IgD-negative memory B cell (primary cell): ENCODE measurements at regions not wholly inside any gene's neighbourhood (a gene's known extent, or its start where the extent isn't known, plus 50 kb on each side); places are given as distances from the start of the nearest gene placed in this dataset.
"Not testable (repeated sequence)": the region's sequence is repeated elsewhere in the genome, so short reads cannot be mapped to it uniquely, and the experiment has no call there.

ENCODE experiments used
- H3K27ac Mint-ChIP-seq, 3 donors: one replicate each; pipeline ENCODE4 v1.8.0; 2020 to 2022; ENCODE audit warnings: mild to moderate bottlenecking in 3 of 3, mixed read lengths in 3 of 3, moderate library complexity in 1 of 3
- H3K27me3 Mint-ChIP-seq: one replicate; pipeline ENCODE4 v1.8.0; 2021; ENCODE audit warnings: mixed read lengths
- H3K36me3 Mint-ChIP-seq: one replicate; pipeline ENCODE4 v1.8.0; 2020; ENCODE audit warnings: mild to moderate bottlenecking, mixed read lengths
- H3K4me1 Mint-ChIP-seq, 3 donors: one replicate each; pipeline ENCODE4 v1.8.0; 2020 to 2022; ENCODE audit warnings: mixed read lengths in 3 of 3, mild to moderate bottlenecking in 1 of 3
- H3K4me3 Mint-ChIP-seq, 4 donors: one replicate each; pipeline ENCODE4 v1.8.0; 2020 to 2022; ENCODE audit warnings: mild to moderate bottlenecking in 4 of 4, mixed read lengths in 4 of 4, moderate library complexity in 3 of 4
- H3K9me3 Mint-ChIP-seq, 3 donors: one replicate each; pipeline ENCODE4 v1.8.0; 2020 to 2021; ENCODE audit warnings: mixed read lengths in 3 of 3, mild to moderate bottlenecking in 1 of 3

- Mint-ChIP-seq H3K36me3 (no peaks in the 10 kb centered on the region), H3K4me3 (no peak overlapping the region), H3K27ac (peak overlapping the region in 1 of 3 donors; percentile 26), H3K27me3 (peaks cover 2% of the 10 kb centered on the region), H3K9me3 (peaks cover 0 to 4% (median 3%) of the 10 kb centered on the region in 3 donors), H3K4me1 (peaks cover 0 to 1% (median 0%) of the 10 kb centered on the region in 3 donors)
Measured at GRCh38 chr17:78305801-78306200, 54.1 kb downstream of the SOCS3 start.

- Mint-ChIP-seq H3K9me3 (peaks cover 0 to 4% (median 3%) of the 10 kb centered on the region in 3 donors), H3K27ac (no peak overlapping the region), H3K4me1 (peaks cover 0 to 1% (median 0%) of the 10 kb centered on the region in 3 donors), H3K36me3 (no peaks in the 10 kb centered on the region), H3K4me3 (no peak overlapping the region), H3K27me3 (peaks cover 2% of the 10 kb centered on the region)
Measured at GRCh38 chr17:78304549-78305037, 55.3 kb downstream of the SOCS3 start.

GRCh38 chr17:78302478-78302877, 57.4 kb downstream of the SOCS3 start:
- Mint-ChIP-seq H3K4me3 (no peak overlapping the region), H3K27ac (no peak overlapping the region), H3K4me1 (peaks cover 0 to 1% (median 0%) of the 10 kb centered on the region in 3 donors), H3K27me3 (peaks cover 2% of the 10 kb centered on the region), H3K9me3 (peaks cover 0 to 4% (median 3%) of the 10 kb centered on the region in 3 donors), H3K36me3 (no peaks in the 10 kb centered on the region)

- Mint-ChIP-seq H3K4me3 (no peak overlapping the region), H3K36me3 (no peaks in the 10 kb centered on the region), H3K4me1 (peaks cover 0 to 3% (median 0%) of the 10 kb centered on the region in 3 donors), H3K27ac (no peak overlapping the region), H3K9me3 (peaks cover 0 to 4% (median 2%) of the 10 kb centered on the region in 3 donors), H3K27me3 (peaks cover 2% of the 10 kb centered on the region)
Measured at GRCh38 chr17:78301821-78302213, 58.1 kb downstream of the SOCS3 start.

GRCh38 chr17:78300962-78301820, 58.7 kb downstream of the SOCS3 start:
- Mint-ChIP-seq H3K4me3 (peak overlapping the region in 1 of 4 donors; percentile 9), H3K27ac (no peak overlapping the region), H3K36me3 (no peaks in the 10 kb centered on the region), H3K9me3 (peaks cover 0 to 4% (median 0%) of the 10 kb centered on the region in 3 donors), H3K4me1 (peaks cover 0 to 3% (median 0%) of the 10 kb centered on the region in 3 donors), H3K27me3 (peaks cover under 1% of the 10 kb centered on the region)

GRCh38 chr17:78299049-78299448, 60.8 kb downstream of the SOCS3 start:
- Mint-ChIP-seq H3K4me1 (peaks cover 0 to 3% (median 0%) of the 10 kb centered on the region in 3 donors), H3K27me3 (no peaks in the 10 kb centered on the region), H3K4me3 (no peak overlapping the region), H3K36me3 (no peaks in the 10 kb centered on the region), H3K27ac (no peak overlapping the region), H3K9me3 (no peaks in the 10 kb centered on the region)

GRCh38 chr17:78294776-78295175, 63.3 kb downstream of the TMEM235 start:
- no peaks in the 10 kb centered on the region for H3K36me3 Mint-ChIP-seq
- no peaks in the 10 kb centered on the region for H3K9me3 Mint-ChIP-seq
- H3K27ac Mint-ChIP-seq: no peak overlapping the region
- H3K4me3 Mint-ChIP-seq: no peak overlapping the region
- H3K4me1 Mint-ChIP-seq: peaks cover 0 to 2% (median 1%) of the 10 kb centered on the region in 3 donors
- no peaks in the 10 kb centered on the region for H3K27me3 Mint-ChIP-seq

- H3K9me3 Mint-ChIP-seq: no peaks in the 10 kb centered on the region
- H3K4me1 Mint-ChIP-seq: peaks cover 0 to 2% (median 1%) of the 10 kb centered on the region in 3 donors
- H3K27me3 Mint-ChIP-seq: no peaks in the 10 kb centered on the region
- H3K36me3 Mint-ChIP-seq: no peaks in the 10 kb centered on the region
- no peak overlapping the region for H3K4me3 Mint-ChIP-seq
- H3K27ac Mint-ChIP-seq: no peak overlapping the region
Measured at GRCh38 chr17:78294356-78294755, 62.9 kb downstream of the TMEM235 start.

- H3K27me3 Mint-ChIP-seq, H3K4me1 Mint-ChIP-seq, H3K36me3 Mint-ChIP-seq, H3K4me3 Mint-ChIP-seq, H3K27ac Mint-ChIP-seq, H3K9me3 Mint-ChIP-seq: not testable (repeated sequence)
Measured at GRCh38 chr17:78293151-78293550, 61.7 kb downstream of the TMEM235 start.

- H3K27ac Mint-ChIP-seq: no peak overlapping the region
Measured at GRCh38 chr17:78291944-78292910, 60.8 kb downstream of the TMEM235 start.

GRCh38 chr17:78290721-78291120, 59.3 kb downstream of the TMEM235 start:
- H3K4me3 Mint-ChIP-seq: no peak overlapping the region
- H3K27me3 Mint-ChIP-seq: no peaks in the 10 kb centered on the region
- H3K9me3 Mint-ChIP-seq: no peaks in the 10 kb centered on the region
- H3K27ac Mint-ChIP-seq: no peak overlapping the region
- H3K36me3 Mint-ChIP-seq: no peaks in the 10 kb centered on the region
- peaks cover 0 to 1% (median 0%) of the 10 kb centered on the region in 3 donors for H3K4me1 Mint-ChIP-seq

More at GRCh38 chr17:78291944-78292910, 60.8 kb downstream of the TMEM235 start:
- H3K9me3 Mint-ChIP-seq: no peaks in the 10 kb centered on the region
- peaks cover 0 to 1% (median 0%) of the 10 kb centered on the region in 3 donors for H3K4me1 Mint-ChIP-seq
- H3K4me3 Mint-ChIP-seq: no peak overlapping the region
- H3K27me3 Mint-ChIP-seq: no peaks in the 10 kb centered on the region
- H3K36me3 Mint-ChIP-seq: no peaks in the 10 kb centered on the region
